ENCODE measurements at regions not wholly inside any gene's neighbourhood (a gene's known extent, or its start where the extent isn't known, plus 50 kb on each side); places are given as distances from the start of the nearest gene placed in this dataset.

DNA sequence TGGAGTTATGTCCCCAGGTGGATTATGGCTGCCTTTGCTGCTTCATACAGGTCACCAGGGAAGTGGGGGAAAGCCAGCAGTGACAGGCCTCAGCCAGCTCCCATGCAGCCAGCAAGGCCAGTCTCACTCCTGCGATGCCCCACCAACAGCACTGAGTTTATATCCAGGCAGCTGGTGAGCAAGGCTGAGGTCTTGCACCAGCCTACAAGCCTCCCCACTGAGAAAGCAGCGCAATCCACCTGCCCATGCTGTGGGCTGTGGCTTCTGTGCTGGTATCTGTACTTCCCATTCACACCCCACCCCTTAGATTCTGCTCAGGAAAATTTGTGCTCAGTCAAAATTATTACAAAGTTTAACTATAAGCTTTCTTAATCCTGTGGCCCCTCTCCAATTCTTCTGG, 153.5 kb downstream of the HHIP start:
- Mint-ChIP-seq H3K9me3 (peaks cover 8 to 12% of the 10 kb centered on the region in 2 donors), H3K36me3 (no peaks in the 10 kb centered on the region), H3K27ac (no peak overlapping the region), H3K4me1 (no peaks in the 10 kb centered on the region), H3K27me3 (no peaks in the 10 kb centered on the region), H3K4me3 (no peak overlapping the region)
- DNase-seq (no peak), ATAC-seq (replicated peaks) (no peak)

DNA sequence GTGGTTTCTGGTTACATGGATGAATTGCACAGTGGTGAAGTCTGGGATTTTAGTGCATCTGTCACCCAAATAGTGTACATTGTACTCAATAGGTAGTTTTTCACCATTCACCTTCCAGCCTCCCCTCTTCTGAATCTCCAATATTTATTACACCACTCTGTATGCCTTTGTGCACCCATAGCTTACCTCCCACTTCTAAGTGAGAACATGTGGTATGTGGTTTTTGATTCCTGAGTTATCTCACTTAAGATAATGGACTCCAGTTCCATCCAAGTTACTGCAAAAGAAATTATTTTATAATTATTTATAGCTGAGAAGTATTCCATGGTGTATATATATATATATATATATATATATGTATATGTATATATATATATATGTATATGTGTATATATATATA, 155.8 kb downstream of the HHIP start:
- Mint-ChIP-seq H3K27ac (no peak overlapping the region), H3K4me1 (no peaks in the 10 kb centered on the region), H3K9me3 (peaks cover 9 to 15% of the 10 kb centered on the region in 2 donors), H3K4me3 (no peak overlapping the region), H3K27me3 (no peaks in the 10 kb centered on the region), H3K36me3 (no peaks in the 10 kb centered on the region)
- ATAC-seq (replicated peaks) = no peak
- no peak for DNase-seq

DNA sequence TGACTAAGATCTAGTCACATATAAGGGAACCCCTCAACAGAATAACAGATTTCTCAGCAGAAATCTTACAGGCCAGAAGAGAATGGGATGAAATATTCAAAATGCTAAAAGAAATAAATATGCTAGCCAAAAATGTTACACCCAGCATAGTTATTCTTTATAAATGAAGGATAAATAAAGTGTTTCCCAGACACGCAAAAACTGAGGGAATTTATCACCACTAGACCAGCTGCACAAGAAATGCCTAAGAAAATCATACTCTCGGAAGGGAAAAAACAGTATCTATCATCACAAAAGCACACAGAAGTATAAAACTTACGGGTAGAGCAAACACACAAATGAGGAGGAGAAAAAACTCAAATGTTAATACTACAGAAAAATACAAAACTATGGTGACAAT, 162.1 kb downstream of the HHIP start:
- no peak for DNase-seq

DNA sequence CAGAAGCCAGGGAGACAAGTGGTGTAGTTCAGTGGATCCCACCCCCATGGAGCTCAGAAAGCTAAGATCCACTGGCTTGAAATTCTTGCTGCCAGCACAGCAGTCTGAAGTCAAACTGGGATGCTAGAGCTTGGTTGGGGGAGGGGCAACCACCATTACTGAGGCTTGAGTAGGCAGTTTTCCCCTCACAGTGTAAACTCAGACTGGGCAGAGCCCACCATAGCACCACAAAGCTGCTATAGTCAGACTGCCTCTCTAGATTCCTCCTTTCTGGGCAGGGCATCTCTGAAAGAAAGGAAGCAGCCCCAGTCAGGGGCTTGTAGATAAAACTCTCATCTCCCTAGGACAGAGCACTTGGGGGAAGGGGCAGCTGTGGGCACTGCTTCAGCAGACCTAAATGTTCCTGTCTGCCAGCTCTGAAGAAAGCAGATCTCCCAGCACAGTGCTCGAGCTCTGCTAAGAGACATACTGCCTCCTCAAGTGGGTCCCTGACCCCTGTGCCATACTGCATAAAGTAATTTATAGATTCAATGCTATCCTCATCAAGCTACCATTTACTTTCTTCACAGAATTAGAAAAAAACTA, 163.2 kb downstream of the HHIP start:
- H3K27ac Mint-ChIP-seq = no peak overlapping the region
- peaks cover 21 to 32% of the 10 kb centered on the region in 2 donors for H3K9me3 Mint-ChIP-seq
- DNase-seq (no peak), ATAC-seq (replicated peaks) (no peak)
- H3K4me3 Mint-ChIP-seq = no peak overlapping the region
- H3K36me3 Mint-ChIP-seq = peaks cover 0 to 6% of the 10 kb centered on the region in 2 donors
- H3K27me3 Mint-ChIP-seq = peaks cover 0 to 4% of the 10 kb centered on the region in 2 donors
- H3K4me1 Mint-ChIP-seq = no peaks in the 10 kb centered on the region

More for the DNA sequence above, 162.1 kb downstream of the HHIP start:
- Mint-ChIP-seq H3K27me3 (no peaks in the 10 kb centered on the region), H3K9me3 (peaks cover 21 to 31% of the 10 kb centered on the region in 2 donors), H3K4me3 (no peak overlapping the region), H3K4me1 (no peaks in the 10 kb centered on the region), H3K27ac (no peak overlapping the region), H3K36me3 (peaks cover 0 to 6% of the 10 kb centered on the region in 2 donors)
- ATAC-seq (replicated peaks) = no peak

DNA sequence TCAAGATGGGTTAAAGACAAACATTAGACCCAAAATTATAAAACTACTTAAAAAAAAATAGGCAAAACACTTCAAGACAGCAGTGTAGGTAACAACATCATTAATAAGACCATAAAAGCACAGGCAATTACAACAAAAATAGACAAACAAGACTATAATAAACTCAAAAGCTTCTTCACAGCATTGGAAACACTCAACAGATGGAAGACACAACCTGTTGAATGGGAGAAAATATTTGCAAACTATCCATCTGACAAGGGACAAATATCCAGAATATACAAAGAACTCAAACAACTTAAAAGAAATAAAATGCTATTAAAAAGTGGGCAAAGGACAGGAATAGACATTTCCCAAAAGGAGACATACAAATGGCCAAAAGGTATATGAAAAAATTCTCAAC, 170.7 kb downstream of the HHIP start:
- DNase-seq = no peak
- Mint-ChIP-seq H3K36me3 (no peaks in the 10 kb centered on the region), H3K27ac (no peak overlapping the region), H3K4me1 (no peaks in the 10 kb centered on the region), H3K9me3 (peaks cover 5 to 6% of the 10 kb centered on the region in 2 donors), H3K4me3 (no peak overlapping the region), H3K27me3 (peaks cover 0 to 4% of the 10 kb centered on the region in 2 donors)
- no peak for ATAC-seq (replicated peaks)

DNA sequence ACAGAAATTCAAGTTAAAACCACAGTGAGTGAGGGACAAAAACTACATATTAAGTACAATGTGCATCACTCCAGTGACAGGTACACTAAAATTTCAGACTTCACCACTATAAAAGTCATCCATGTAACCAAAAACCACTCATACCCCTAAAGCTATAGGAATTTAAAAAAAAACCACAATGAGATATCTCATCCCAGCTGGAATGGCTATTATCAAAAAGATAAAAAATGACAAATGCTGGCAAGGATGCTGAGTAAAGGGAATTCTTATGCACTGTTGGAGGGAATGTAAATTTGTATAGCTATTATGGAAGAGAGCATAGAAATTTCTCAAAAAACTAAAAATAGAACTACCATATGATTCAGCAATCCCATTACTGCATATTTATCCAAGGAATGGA, 171.1 kb downstream of the HHIP start:
- ATAC-seq (replicated peaks) = no peak
- H3K27me3 Mint-ChIP-seq = peaks cover 0 to 4% of the 10 kb centered on the region in 2 donors

DNA sequence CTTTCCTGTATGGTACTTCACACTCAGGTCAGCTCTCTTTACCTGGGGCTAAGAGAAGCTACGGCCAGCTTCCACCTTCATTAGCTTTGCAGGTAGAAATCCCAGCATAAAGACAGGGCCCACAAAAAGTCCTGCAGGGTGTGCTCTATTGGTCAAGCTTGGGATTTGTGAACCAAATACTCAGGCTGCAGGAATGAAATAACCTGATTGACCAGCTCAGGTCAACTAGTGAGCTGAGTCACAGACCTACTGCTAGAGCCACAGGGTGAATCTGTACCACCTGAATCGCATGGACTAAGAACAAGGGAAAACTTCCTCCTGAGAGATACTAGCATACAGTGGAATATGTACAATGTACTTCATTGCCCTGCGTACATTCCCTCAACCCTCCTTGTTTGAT, 172.2 kb downstream of the HHIP start:
- no peak overlapping the region for H3K27ac Mint-ChIP-seq
- H3K4me3 Mint-ChIP-seq = no peak overlapping the region
- H3K27me3 Mint-ChIP-seq = peaks cover 0 to 4% of the 10 kb centered on the region in 2 donors
- ATAC-seq (replicated peaks) (peak in 1 of 2 donors; percentile 12), DNase-seq (no peak)
- H3K36me3 Mint-ChIP-seq = no peaks in the 10 kb centered on the region
- H3K4me1 Mint-ChIP-seq = no peaks in the 10 kb centered on the region
- H3K9me3 Mint-ChIP-seq = peaks cover 0 to 3% of the 10 kb centered on the region in 2 donors

More for the DNA sequence above, 171.1 kb downstream of the HHIP start:
- H3K27ac Mint-ChIP-seq = no peak overlapping the region
- peaks cover 3 to 4% of the 10 kb centered on the region in 2 donors for H3K9me3 Mint-ChIP-seq
- no peaks in the 10 kb centered on the region for H3K36me3 Mint-ChIP-seq
- H3K4me3 Mint-ChIP-seq = no peak overlapping the region
- no peak for DNase-seq
- no peaks in the 10 kb centered on the region for H3K4me1 Mint-ChIP-seq

DNA sequence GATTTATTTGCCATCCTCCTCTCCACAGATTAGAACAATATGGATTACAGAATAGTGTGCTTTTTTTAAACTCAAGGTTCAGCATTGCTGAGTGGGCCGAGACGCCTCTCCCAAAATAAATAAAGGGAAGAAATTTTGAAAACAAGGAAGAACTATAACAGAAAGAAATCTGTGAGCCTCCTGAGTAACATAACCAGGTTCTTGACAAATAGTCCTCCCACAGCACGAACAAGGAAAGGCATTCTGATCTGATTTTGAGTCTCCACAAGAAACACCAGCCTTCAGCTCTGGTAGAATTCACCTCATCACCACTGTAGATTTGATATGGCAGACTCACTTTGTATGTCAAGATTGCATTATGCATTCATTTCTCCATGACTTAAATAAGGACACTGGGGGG, 173.6 kb downstream of the HHIP start:
- no peaks in the 10 kb centered on the region for H3K27me3 Mint-ChIP-seq
- DNase-seq (no peak), ATAC-seq (replicated peaks) (no peak)
- no peaks in the 10 kb centered on the region for H3K36me3 Mint-ChIP-seq
- no peak overlapping the region for H3K27ac Mint-ChIP-seq
- H3K4me1 Mint-ChIP-seq = no peaks in the 10 kb centered on the region
- no peak overlapping the region for H3K4me3 Mint-ChIP-seq
- peaks cover 0 to 3% of the 10 kb centered on the region in 2 donors for H3K9me3 Mint-ChIP-seq

DNA sequence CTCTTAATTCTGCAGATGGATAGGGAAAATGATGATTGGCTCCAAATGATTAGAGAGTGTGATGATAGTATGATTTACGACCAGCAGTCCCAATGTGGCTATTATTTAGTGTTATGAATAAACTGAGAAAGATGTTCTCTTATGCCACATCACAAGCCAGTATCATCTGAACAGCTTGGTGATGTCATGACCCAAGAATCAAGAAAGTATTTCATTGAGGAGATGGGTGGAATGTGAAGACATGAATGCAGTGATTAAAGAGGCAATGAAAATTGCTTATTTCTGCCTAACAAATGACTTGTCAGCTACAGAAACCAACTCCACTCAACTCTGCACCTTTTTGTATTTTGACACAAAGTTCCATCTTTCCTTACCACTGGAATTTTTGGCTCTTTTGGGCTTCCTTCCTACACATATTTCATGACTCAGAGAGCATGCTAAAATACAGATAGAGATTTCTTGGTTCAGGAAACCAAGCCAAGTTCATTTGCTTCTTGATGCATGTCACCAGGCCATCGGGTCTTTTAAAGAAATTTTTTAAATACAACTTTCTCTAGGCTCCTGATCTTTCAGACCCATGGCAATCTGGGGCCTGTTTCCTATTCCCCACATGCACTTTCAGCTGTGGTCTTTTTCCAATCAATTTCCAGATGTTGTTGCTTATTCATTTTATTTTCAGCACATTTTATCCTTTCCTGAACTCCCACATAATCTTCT, 174.2 kb downstream of the HHIP start:
- DNase-seq (no peak), ATAC-seq (replicated peaks) (no peak)
- H3K27me3 Mint-ChIP-seq = no peaks in the 10 kb centered on the region
- H3K27ac Mint-ChIP-seq = no peak overlapping the region
- H3K36me3 Mint-ChIP-seq = no peaks in the 10 kb centered on the region
- no peak overlapping the region for H3K4me3 Mint-ChIP-seq
- H3K9me3 Mint-ChIP-seq = peaks cover 0 to 3% of the 10 kb centered on the region in 2 donors
- H3K4me1 Mint-ChIP-seq = no peaks in the 10 kb centered on the region

DNA sequence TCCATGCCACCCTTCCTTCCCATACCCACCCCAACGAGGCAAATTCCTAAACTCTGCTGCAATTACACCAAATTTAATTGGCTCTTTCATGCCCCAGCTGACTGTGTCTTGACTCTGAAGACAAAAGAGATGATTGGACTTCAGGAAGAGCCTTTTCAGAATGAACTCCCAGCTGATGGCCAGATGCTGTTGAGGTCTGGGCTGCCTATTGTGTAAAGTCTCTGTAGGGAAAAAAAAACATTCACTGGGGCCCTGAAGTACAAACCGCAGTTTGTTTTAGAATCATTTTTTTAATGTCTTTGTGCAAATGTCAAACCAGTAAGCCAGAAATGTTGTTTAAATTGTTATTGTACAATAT, 174.8 kb downstream of the HHIP start:
- Mint-ChIP-seq H3K4me3 (no peak overlapping the region), H3K36me3 (no peaks in the 10 kb centered on the region), H3K27ac (no peak overlapping the region), H3K27me3 (no peaks in the 10 kb centered on the region), H3K4me1 (no peaks in the 10 kb centered on the region), H3K9me3 (peaks cover 0 to 3% of the 10 kb centered on the region in 2 donors)
- DNase-seq (no peak), ATAC-seq (replicated peaks) (no peak)

DNA sequence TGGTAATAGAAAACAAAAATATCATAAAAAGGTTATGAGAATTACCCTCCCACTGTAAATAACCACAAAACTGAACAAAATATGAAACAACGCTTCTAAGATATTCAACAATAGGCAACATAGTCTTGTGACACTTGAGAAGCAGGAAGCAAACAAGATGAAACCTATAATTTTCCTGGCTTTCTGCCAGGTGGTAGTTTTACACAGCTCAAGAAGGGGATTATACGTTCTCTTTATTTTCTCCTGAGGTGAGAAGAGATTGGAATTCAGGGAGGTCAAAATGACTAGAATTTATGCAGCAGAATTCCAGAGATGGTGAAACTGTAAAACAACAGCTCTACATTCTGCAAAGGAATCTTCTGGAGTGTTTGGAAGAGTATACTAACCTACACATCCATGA, 186.0 kb downstream of the HHIP start:
- Mint-ChIP-seq H3K27ac (no peak overlapping the region), H3K9me3 (no peaks in the 10 kb centered on the region), H3K36me3 (no peaks in the 10 kb centered on the region), H3K27me3 (no peaks in the 10 kb centered on the region), H3K4me3 (no peak overlapping the region), H3K4me1 (no peaks in the 10 kb centered on the region)
- DNase-seq = no peak
- no peak for ATAC-seq (replicated peaks)

DNA sequence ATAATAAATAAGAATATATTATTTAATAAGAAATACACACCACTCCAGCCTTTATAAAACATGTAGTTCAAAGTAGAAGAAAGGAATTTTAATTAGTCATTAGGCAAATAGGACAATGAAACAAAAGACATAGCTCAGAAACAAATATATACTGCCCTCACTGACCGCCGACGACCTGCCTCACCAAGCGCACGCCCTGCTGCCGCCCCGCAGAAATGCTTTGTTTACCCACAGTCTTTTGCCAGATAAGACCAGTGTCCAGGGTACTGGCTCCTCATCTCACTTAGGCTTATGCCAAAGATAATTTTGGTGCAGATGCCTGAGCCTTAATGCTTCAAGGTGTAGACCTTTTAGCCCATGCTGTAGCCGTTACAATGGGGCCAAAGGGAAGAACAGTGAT, 199.5 kb downstream of the HHIP start:
- Mint-ChIP-seq H3K27me3 (no peaks in the 10 kb centered on the region), H3K27ac (no peak overlapping the region), H3K4me1 (no peaks in the 10 kb centered on the region), H3K9me3 (peaks cover 14 to 15% of the 10 kb centered on the region in 2 donors), H3K4me3 (no peak overlapping the region), H3K36me3 (no peaks in the 10 kb centered on the region)
- DNase-seq (no peak), ATAC-seq (replicated peaks) (no peak)

DNA sequence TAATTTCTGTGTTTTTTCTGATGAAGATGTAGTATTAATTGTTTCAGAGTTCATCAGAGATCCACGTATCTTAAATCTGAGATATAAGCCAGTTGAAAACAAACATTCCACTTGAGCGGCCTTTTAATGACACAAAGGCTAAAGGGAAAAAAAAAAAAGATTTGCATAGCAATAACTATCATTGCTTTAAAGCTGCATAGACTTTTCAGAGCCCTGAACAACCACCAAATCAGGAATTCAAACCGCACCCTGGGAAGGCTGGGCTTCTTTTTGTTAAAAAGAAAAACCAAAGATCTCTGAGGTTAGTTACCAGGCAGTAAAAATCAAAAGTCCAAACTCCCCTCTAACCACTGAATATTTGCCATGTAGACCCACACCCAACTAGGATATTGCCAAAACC, 206.0 kb downstream of the HHIP start:
- Mint-ChIP-seq H3K9me3 (peaks cover 3 to 4% of the 10 kb centered on the region in 2 donors), H3K27ac (no peak overlapping the region), H3K4me3 (no peak overlapping the region), H3K4me1 (no peaks in the 10 kb centered on the region), H3K27me3 (no peaks in the 10 kb centered on the region), H3K36me3 (no peaks in the 10 kb centered on the region)
- no peak for ATAC-seq (replicated peaks)
- no peak for DNase-seq

DNA sequence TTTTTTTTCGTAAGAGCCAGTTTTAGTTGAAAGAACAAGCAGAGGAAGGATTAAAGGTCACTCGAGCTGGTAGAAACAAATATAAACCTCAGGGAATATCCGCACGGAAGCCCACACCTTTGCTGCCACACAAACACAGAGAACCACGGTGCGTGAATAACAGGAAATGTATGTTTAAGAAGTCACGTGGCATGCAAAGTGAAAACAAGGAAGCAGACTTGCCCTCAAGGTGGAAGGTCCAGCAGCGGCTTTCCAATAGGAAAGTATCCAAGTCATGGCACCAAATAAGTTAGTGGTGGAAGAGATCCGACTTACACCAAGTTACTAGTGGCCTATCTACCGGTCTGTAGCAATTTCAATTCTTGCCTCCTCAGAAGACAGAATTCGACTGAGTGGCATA, 215.5 kb downstream of the HHIP start:
- H3K36me3 Mint-ChIP-seq = no peaks in the 10 kb centered on the region
- H3K4me1 Mint-ChIP-seq = no peaks in the 10 kb centered on the region
- H3K27me3 Mint-ChIP-seq = no peaks in the 10 kb centered on the region
- H3K27ac Mint-ChIP-seq = no peak overlapping the region
- DNase-seq (no peak), ATAC-seq (replicated peaks) (no peak)
- no peak overlapping the region for H3K4me3 Mint-ChIP-seq
- H3K9me3 Mint-ChIP-seq = peaks cover 14 to 25% of the 10 kb centered on the region in 2 donors

DNA sequence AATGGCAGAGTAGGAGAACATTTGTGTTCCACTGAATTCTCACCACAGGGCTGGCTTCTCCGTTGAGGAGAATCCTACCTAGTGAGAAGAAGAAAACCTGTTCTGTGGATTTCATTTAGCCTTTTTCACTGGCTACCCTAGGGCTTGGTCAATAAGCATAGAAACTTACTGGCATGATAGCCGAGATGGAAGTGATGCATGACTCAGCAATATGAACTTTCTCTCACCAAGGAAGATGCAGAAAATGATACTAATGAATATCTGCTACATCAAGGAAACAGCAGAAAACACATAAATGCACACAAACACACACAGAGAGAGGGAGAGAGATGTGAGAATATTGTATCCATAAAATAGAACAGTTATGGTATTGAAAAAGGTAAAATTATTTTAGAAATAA, 216.3 kb downstream of the HHIP start:
- ATAC-seq (replicated peaks) (no peak), DNase-seq (no peak)
- no peak overlapping the region for H3K27ac Mint-ChIP-seq
- H3K9me3 Mint-ChIP-seq = peaks cover 19 to 26% of the 10 kb centered on the region in 2 donors
- H3K27me3 Mint-ChIP-seq = no peaks in the 10 kb centered on the region
- no peaks in the 10 kb centered on the region for H3K4me1 Mint-ChIP-seq
- no peak overlapping the region for H3K4me3 Mint-ChIP-seq
- no peaks in the 10 kb centered on the region for H3K36me3 Mint-ChIP-seq

Measured in stimulated activated naive B cell treated with anti-CD40 and anti-IgM and Interleukin-4, amounts not matched to agents 10 μg/mL and 1 μg/mL and 100 μg/mL, for 72 hours (primary cell).